IMR-90 (cell line): ENCODE measurements at regions not wholly inside any gene's neighbourhood (a gene's known extent, or its start where the extent isn't known, plus 50 kb on each side); places are given as distances from the start of the nearest gene placed in this dataset.

ENCODE experiments used
- ATAC-seq: fragments of 200-7000 bp; cut with Tn5 transposase; 2 replicates; pipeline ENCODE4 v1.9.1; 2020; ENCODE audit warnings: low read depth, mild to moderate bottlenecking, moderate library complexity
- BruUV-seq: library from RNA; stranded (reverse); fragments of 400-500 nt; replicated peaks from 2 replicates; lab custom pipeline; 2021; lab: Mats Ljungman, UMichigan
- CTCF ChIA-PET: fragments of 300-600 bp; formaldehyde crosslinking; extraction: SDS; loops from one replicate; lab custom pipeline; 2021; ENCODE audit warnings: antibody characterized with exemption; lab: Yijun Ruan, JAX
- POLR2A ChIA-PET: fragments of 300-600 bp; sonication (Branson Sonifier 250); formaldehyde crosslinking; loops from one replicate; lab custom pipeline; 2022; ENCODE audit warnings: antibody characterized with exemption; ENCODE audit not compliant: unreplicated experiment; lab: Charles Lee
- DNase-seq: peaks from one replicate; pipeline ENCODE4 v3.0.0; 2013
- H2AFZ ChIP-seq: replicated peaks from 2 replicates; pipeline ENCODE3; 2013; ENCODE audit warnings: low read length, mild to moderate bottlenecking; ENCODE audit not compliant: poor library complexity
- H2AK5ac ChIP-seq: 2 replicates; pipeline ENCODE4 v1.6.1; 2013; ENCODE audit warnings: low read depth, low read length, inconsistent platforms
- H2AK9ac ChIP-seq: replicated peaks from 2 replicates; pipeline ENCODE3; 2013; ENCODE audit warnings: mild to moderate bottlenecking, low read depth, low read length, moderate library complexity; ENCODE audit not compliant: poor library complexity
- H2BK120ac ChIP-seq: 2 replicates; pipeline ENCODE4 v1.6.1; 2013; ENCODE audit warnings: low read depth, low read length, inconsistent platforms
- H2BK15ac ChIP-seq: 3 replicates; pipeline ENCODE4 v1.6.1; 2013; ENCODE audit warnings: low read depth, low read length, inconsistent platforms
- H2BK20ac ChIP-seq: 2 replicates; pipeline ENCODE4 v1.6.1; 2013; ENCODE audit warnings: low read depth, mild to moderate bottlenecking, inconsistent platforms, low read length, moderate library complexity
- H2BK5ac ChIP-seq: 2 replicates; pipeline ENCODE4 v1.6.1; 2013; ENCODE audit warnings: mild to moderate bottlenecking, low read depth, low read length, inconsistent platforms; ENCODE audit not compliant: poor library complexity, severe bottlenecking
- H3K14ac ChIP-seq: replicated peaks from 2 replicates; pipeline ENCODE4 v1.6.1; 2013; ENCODE audit warnings: low read depth, low read length, inconsistent platforms
- H3K18ac ChIP-seq: 2 replicates; pipeline ENCODE4 v1.6.1; 2013; ENCODE audit warnings: low read depth, low read length, control low read depth
- H3K23ac ChIP-seq: 2 replicates; pipeline ENCODE4 v1.6.1; 2013; ENCODE audit warnings: low read depth, low read length, inconsistent platforms
- H3K27ac ChIP-seq: 2 replicates; pipeline ENCODE4 v1.5.1; 2013; ENCODE audit warnings: mild to moderate bottlenecking, control low read depth, low read length; ENCODE audit not compliant: insufficient read depth
- H3K27me3 ChIP-seq: 2 replicates; pipeline ENCODE4 v1.6.1; 2013; ENCODE audit warnings: low read length; ENCODE audit not compliant: control insufficient read depth, insufficient read depth
- H3K36me3 ChIP-seq: 2 replicates; pipeline ENCODE4 v1.6.1; 2013; ENCODE audit warnings: low read length, mixed read lengths; ENCODE audit not compliant: control insufficient read depth, insufficient read depth
- H3K4ac ChIP-seq: 2 replicates; pipeline ENCODE4 v1.6.1; 2013; ENCODE audit warnings: low read depth, low read length, inconsistent platforms
- H3K4me1 ChIP-seq: 2 replicates; pipeline ENCODE4 v1.6.1; 2013; ENCODE audit warnings: low read length, mixed read lengths; ENCODE audit not compliant: control insufficient read depth, insufficient read depth
- H3K4me2 ChIP-seq: 2 replicates; pipeline ENCODE4 v1.6.1; 2013; ENCODE audit warnings: low read depth, mild to moderate bottlenecking, control low read depth, low read length, moderate library complexity
- H3K4me3 ChIP-seq: 2 replicates; pipeline ENCODE4 v1.5.1; 2013; ENCODE audit warnings: low read depth, mild to moderate bottlenecking, control low read depth, low read length, moderate library complexity; ENCODE audit not compliant: insufficient read depth
- H3K56ac ChIP-seq: 2 replicates; pipeline ENCODE4 v1.6.1; 2013; ENCODE audit warnings: low read length, inconsistent platforms; ENCODE audit not compliant: insufficient read depth; ENCODE audit errors: extremely low read depth
- H3K79me1 ChIP-seq, 2 experiments: 2 replicates each; pipeline ENCODE4 v1.6.1; 2013; ENCODE audit warnings: low read length in 2 of 2, inconsistent platforms in 1 of 2, low read depth in 1 of 2
- H3K9ac ChIP-seq: 2 replicates; pipeline ENCODE4 v1.6.1; 2013; ENCODE audit warnings: low read depth, low read length, control low read depth
- H3K9me1 ChIP-seq: 2 replicates; pipeline ENCODE4 v1.6.1; 2013; ENCODE audit warnings: low read length, inconsistent platforms; ENCODE audit not compliant: insufficient read depth
- H3K9me3 ChIP-seq: 2 replicates; pipeline ENCODE4 v1.6.1; 2013; ENCODE audit warnings: low read length; ENCODE audit not compliant: control insufficient read depth, insufficient read depth
- H4K20me1 ChIP-seq: 2 replicates; pipeline ENCODE4 v1.6.1; 2013; ENCODE audit warnings: low read length, inconsistent platforms; ENCODE audit not compliant: insufficient read depth
- H4K5ac ChIP-seq: 2 replicates; pipeline ENCODE4 v1.6.1; 2013; ENCODE audit warnings: mild to moderate bottlenecking, low read depth, low read length, control low read depth
- H4K8ac ChIP-seq, 2 experiments: 2 replicates each; pipeline ENCODE4 v1.6.1; 2013; ENCODE audit warnings: low read depth in 2 of 2, low read length in 2 of 2, control low read depth in 1 of 2, inconsistent platforms in 1 of 2
- H4K91ac ChIP-seq: 2 replicates; pipeline ENCODE4 v1.6.1; 2013; ENCODE audit warnings: low read depth, low read length, inconsistent platforms; ENCODE audit not compliant: insufficient read depth
- CHD1 ChIP-seq: IDR thresholded peaks from 2 replicates; pipeline ENCODE4 v1.6.1; 2012; ENCODE audit warnings: low read depth, low read length, improper control_type of control experiment
- MAFK ChIP-seq: IDR thresholded peaks from 2 replicates; pipeline ENCODE4 v1.6.1; 2012; ENCODE audit warnings: low read depth, low read length, improper control_type of control experiment
- NFE2L2 ChIP-seq: fragments of 150-350 bp; IDR thresholded peaks from 2 replicates; pipeline ENCODE4 v1.6.1; 2016; ENCODE audit warnings: low read depth, mild to moderate bottlenecking, low read length
- POLR2A ChIP-seq: IDR thresholded peaks from 2 replicates; pipeline ENCODE4 v1.6.1; 2012; ENCODE audit warnings: mild to moderate bottlenecking, low read depth, low read length
- RAD21 ChIP-seq: IDR thresholded peaks from 2 replicates; pipeline ENCODE4 v1.6.1; 2012; ENCODE audit warnings: low read length, improper control_type of control experiment
- RCOR1 ChIP-seq: IDR thresholded peaks from 2 replicates; pipeline ENCODE4 v1.6.1; 2012; ENCODE audit warnings: mild to moderate bottlenecking, low read length, improper control_type of control experiment; ENCODE audit not compliant: insufficient replicate concordance
- WGBS, 2 experiments: methylation state at CpG; one replicate each; pipeline versions ENCODE4 v1.1.5 to v1.1.7; 2013; ENCODE audit warnings: missing lambda C conversion rate in 2 of 2; ENCODE audit not compliant: insufficient read length in 1 of 2; ENCODE audit errors: extremely low coverage in 2 of 2; 5-methylcytosine and 5-hydroxymethylcytosine counted together
- dilution Hi-C: fragments of 300-500 bp; cut with HindIII; formaldehyde crosslinking; loops from one replicate; pipeline ENCODE4 v1.14.3; 2018; ENCODE audit warnings: low sequenced_read_pairs; ENCODE audit not compliant: unreplicated experiment
- in situ Hi-C: fragments of 300-500 bp; cut with MboI; formaldehyde crosslinking; loops from 3 replicates; pipeline ENCODE4 v1.14.3; 2019; ENCODE audit warnings: low sequenced_read_pairs, inconsistent platforms, mixed read lengths
- intact Hi-C: fragments of 100-400 bp; cut with micrococcal nuclease; formaldehyde crosslinking; loops from 2 replicates; pipeline ENCODE4 v1.10.0; 2022
- TF ChIP-seq, protein P1 (sequence below): fragments of 150-350 bp; IDR thresholded peaks from 2 replicates; pipeline ENCODE4 v1.6.1; 2016; ENCODE audit warnings: low read depth, mild to moderate bottlenecking, low read length, moderate library complexity, borderline replicate concordance
- TF ChIP-seq, protein P2 (sequence below): fragments of 150-350 bp; IDR thresholded peaks from 2 replicates; pipeline ENCODE4 v1.6.1; 2017; ENCODE audit warnings: mild to moderate bottlenecking, antibody characterized with exemption, low read length, low read depth

DNA sequence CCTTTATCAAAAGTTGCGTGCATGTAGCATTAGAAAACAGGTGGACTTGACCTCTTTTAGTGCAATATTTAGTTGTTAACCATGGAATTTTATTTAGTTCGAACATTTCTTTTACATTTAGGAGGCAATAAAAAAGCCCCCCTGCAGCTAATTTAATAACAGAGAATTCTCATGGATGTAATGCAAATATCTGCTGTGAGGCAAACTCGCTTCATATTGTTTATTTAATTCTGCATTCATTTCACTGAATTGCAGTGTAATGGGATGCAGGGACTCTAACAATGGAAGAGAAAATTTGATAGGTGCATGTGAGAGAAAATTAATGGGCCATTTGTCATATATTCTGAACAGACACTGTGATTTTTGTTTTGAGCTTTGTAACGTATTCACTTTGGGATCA is 205.1 kb upstream of the CHD1 start:
- Histone ChIP-seq H3K4me1 (no peaks in the 10 kb centered on the region), H3K56ac (no peak overlapping the region)
- intact Hi-C loops: no loop called here

More for the DNA sequence above, 205.1 kb upstream of the CHD1 start:
- Histone ChIP-seq H3K9me1 (no peaks in the 10 kb centered on the region), H3K9me3 (no peaks in the 10 kb centered on the region), H3K4me2 (no peak overlapping the region), H3K9ac (no peak overlapping the region), H2AFZ (no peak overlapping the region), H3K27me3 (no peaks in the 10 kb centered on the region), H4K20me1 (no peaks in the 10 kb centered on the region), H2BK5ac (no peak overlapping the region), H4K91ac (no peak overlapping the region), H3K27ac (no peak overlapping the region), H2BK120ac (no peak overlapping the region), H4K5ac (no peak overlapping the region), H3K14ac (no peak overlapping the region), H3K4me3 (no peak overlapping the region), H3K23ac (no peak overlapping the region), H3K79me1 (no peaks in the 10 kb centered on the region), H3K4ac (no peak overlapping the region), H3K18ac (no peak overlapping the region), H2BK20ac (no peak overlapping the region), H2AK5ac (no peak overlapping the region), H4K8ac (no peak overlapping the region), H2BK15ac (no peak overlapping the region), H3K36me3 (no peaks in the 10 kb centered on the region), H2AK9ac (no peak overlapping the region)
- BruUV-seq: no TSS peak
- ChIA-PET CTCF (no interaction called here), POLR2A (no interaction called here)
- ATAC-seq: no peak
- DNase-seq: no peak
- no CpG with 5 or more reads among the region's 4 CpGs for WGBS, 2 experiments
- TF ChIP-seq, protein P1, sequence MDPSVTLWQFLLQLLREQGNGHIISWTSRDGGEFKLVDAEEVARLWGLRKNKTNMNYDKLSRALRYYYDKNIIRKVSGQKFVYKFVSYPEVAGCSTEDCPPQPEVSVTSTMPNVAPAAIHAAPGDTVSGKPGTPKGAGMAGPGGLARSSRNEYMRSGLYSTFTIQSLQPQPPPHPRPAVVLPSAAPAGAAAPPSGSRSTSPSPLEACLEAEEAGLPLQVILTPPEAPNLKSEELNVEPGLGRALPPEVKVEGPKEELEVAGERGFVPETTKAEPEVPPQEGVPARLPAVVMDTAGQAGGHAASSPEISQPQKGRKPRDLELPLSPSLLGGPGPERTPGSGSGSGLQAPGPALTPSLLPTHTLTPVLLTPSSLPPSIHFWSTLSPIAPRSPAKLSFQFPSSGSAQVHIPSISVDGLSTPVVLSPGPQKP: no peak
- TF ChIP-seq POLR2A: no peak
- TF ChIP-seq NFE2L2: no peak
- TF ChIP-seq, protein P2, sequence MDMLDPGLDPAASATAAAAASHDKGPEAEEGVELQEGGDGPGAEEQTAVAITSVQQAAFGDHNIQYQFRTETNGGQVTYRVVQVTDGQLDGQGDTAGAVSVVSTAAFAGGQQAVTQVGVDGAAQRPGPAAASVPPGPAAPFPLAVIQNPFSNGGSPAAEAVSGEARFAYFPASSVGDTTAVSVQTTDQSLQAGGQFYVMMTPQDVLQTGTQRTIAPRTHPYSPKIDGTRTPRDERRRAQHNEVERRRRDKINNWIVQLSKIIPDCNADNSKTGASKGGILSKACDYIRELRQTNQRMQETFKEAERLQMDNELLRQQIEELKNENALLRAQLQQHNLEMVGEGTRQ: no peak
- no peak for TF ChIP-seq RCOR1
- TF ChIP-seq CHD1: no peak
- TF ChIP-seq MAFK: no peak
- no peak for TF ChIP-seq RAD21
- in situ Hi-C loops (no loop called here), dilution Hi-C loops (no loop called here)
